ENCODE measurements at regions not wholly inside any gene's neighbourhood (a gene's known extent, or its start where the extent isn't known, plus 50 kb on each side); places are given as distances from the start of the nearest gene placed in this dataset.

DNA sequence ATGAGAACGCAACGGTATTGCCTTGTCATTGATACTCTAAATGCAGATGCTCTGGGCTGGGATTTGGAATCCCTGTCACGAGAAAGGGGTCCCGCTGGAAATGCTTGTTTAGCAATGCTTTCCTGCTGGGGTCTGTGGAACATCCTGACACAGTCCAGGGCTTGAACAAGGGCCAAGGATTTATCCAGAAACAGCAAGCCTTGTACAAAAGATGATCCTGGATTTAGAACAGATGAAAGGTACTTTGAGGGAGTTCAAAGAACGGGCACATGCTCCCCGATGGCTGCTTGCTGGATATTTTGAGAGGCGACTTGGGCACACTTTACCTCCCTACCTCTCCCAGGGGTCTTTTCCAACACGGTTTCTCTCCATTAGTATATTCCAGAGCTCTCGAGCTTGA, 108.1 kb upstream of the CELF4 start:
- TF ChIP-seq EZH2phosphoT487 (conservative IDR thresholded peaks at IDR 0.05; ENCODE audit: low read length) (no peak), CTCF (IDR thresholded peaks at IDR 0.05; ENCODE audit: insufficient read depth, low read length, poor library complexity, severe bottlenecking) (no peak)
- no peak overlapping the region for H2AFZ ChIP-seq (ENCODE audit: low read depth, low read length, severe bottlenecking)
- H3F3A ChIP-seq (ENCODE audit: insufficient read depth), result no peaks in the 10 kb centered on the region
- no peak overlapping the region for H3K4me2 ChIP-seq (ENCODE audit: low read depth, low read length, poor library complexity, severe bottlenecking)
- no peak overlapping the region for H3K9ac ChIP-seq (ENCODE audit: low read length)
- no peaks in the 10 kb centered on the region for H3K9me3 ChIP-seq (ENCODE audit: insufficient read depth, low read length)
- no peaks in the 10 kb centered on the region for H3K9me2 ChIP-seq (replicated peaks; ENCODE audit: insufficient read depth, low read length)
- H4K20me1 ChIP-seq (ENCODE audit: low read depth, low read length), result no peaks in the 10 kb centered on the region
- no peak overlapping the region for H3K27ac ChIP-seq (ENCODE audit: low read depth, low read length)
- no peaks in the 10 kb centered on the region for H3K27me3 ChIP-seq (ENCODE audit: low read length)
- H3K36me3 ChIP-seq (ENCODE audit: low read length), result no peaks in the 10 kb centered on the region
- H3K79me2 ChIP-seq (ENCODE audit: insufficient read depth, low read length), result no peaks in the 10 kb centered on the region
- no peak overlapping the region for H3K4me3 ChIP-seq (ENCODE audit: insufficient read depth, low read length, poor library complexity, severe bottlenecking)

- Histone ChIP-seq H3K36me3 (ENCODE audit: low read length) (no peaks in the 10 kb centered on the region), H3K4me2 (ENCODE audit: low read depth, low read length, poor library complexity, severe bottlenecking) (no peak overlapping the region), H3F3A (ENCODE audit: insufficient read depth) (no peaks in the 10 kb centered on the region), H3K27me3 (ENCODE audit: low read length) (no peaks in the 10 kb centered on the region), H3K79me2 (ENCODE audit: insufficient read depth, low read length) (no peaks in the 10 kb centered on the region), H2AFZ (ENCODE audit: low read depth, low read length, severe bottlenecking) (no peak overlapping the region), H3K9ac (ENCODE audit: low read length) (no peak overlapping the region), H3K4me3 (ENCODE audit: insufficient read depth, low read length, poor library complexity, severe bottlenecking) (no peak overlapping the region), H3K9me2 (replicated peaks; ENCODE audit: insufficient read depth, low read length) (no peaks in the 10 kb centered on the region), H3K9me3 (ENCODE audit: insufficient read depth, low read length) (no peaks in the 10 kb centered on the region), H4K20me1 (ENCODE audit: low read depth, low read length) (no peaks in the 10 kb centered on the region), H3K27ac (ENCODE audit: low read depth, low read length) (no peak overlapping the region)
- TF ChIP-seq CTCF (IDR thresholded peaks at IDR 0.05; ENCODE audit: insufficient read depth, low read length, poor library complexity, severe bottlenecking), result no peak
- TF ChIP-seq EZH2phosphoT487 (conservative IDR thresholded peaks at IDR 0.05; ENCODE audit: low read length), result no peak
Measured at GRCh38 chr18:37672932-37673595, 107.5 kb upstream of the CELF4 start.

GRCh38 chr18:37672001-37672400, 106.4 kb upstream of the CELF4 start:
- Histone ChIP-seq H3K27ac (ENCODE audit: low read depth, low read length) (no peak overlapping the region), H3K9me2 (replicated peaks; ENCODE audit: insufficient read depth, low read length) (no peaks in the 10 kb centered on the region), H3F3A (ENCODE audit: insufficient read depth) (no peaks in the 10 kb centered on the region), H3K4me2 (ENCODE audit: low read depth, low read length, poor library complexity, severe bottlenecking) (no peak overlapping the region), H3K9me3 (ENCODE audit: insufficient read depth, low read length) (no peaks in the 10 kb centered on the region), H3K4me3 (ENCODE audit: insufficient read depth, low read length, poor library complexity, severe bottlenecking) (no peak overlapping the region), H3K9ac (ENCODE audit: low read length) (no peak overlapping the region), H4K20me1 (ENCODE audit: low read depth, low read length) (no peaks in the 10 kb centered on the region), H3K27me3 (ENCODE audit: low read length) (no peaks in the 10 kb centered on the region), H3K36me3 (ENCODE audit: low read length) (no peaks in the 10 kb centered on the region), H3K79me2 (ENCODE audit: insufficient read depth, low read length) (no peaks in the 10 kb centered on the region), H2AFZ (ENCODE audit: low read depth, low read length, severe bottlenecking) (no peak overlapping the region)
- TF ChIP-seq CTCF (IDR thresholded peaks at IDR 0.05; ENCODE audit: insufficient read depth, low read length, poor library complexity, severe bottlenecking) (no peak), EZH2phosphoT487 (conservative IDR thresholded peaks at IDR 0.05; ENCODE audit: low read length) (no peak)

All from SU-DHL-6 (cell line).